Breast epithelium (tissue), 3 donors: ENCODE measurements at regions not wholly inside any gene's neighbourhood (a gene's known extent, or its start where the extent isn't known, plus 50 kb on each side); places are given as distances from the start of the nearest gene placed in this dataset.

Experiments used
- POLR2A ChIP-seq: fragments of 450-650 bp; IDR thresholded peaks from one replicate; pipeline ENCODE4 v1.6.1; 2016; ENCODE audit warnings: antibody characterized with exemption, mild to moderate bottlenecking, moderate library complexity
- POLR2AphosphoS5 ChIP-seq, 3 donors: sonication (generic); formaldehyde crosslinking; IDR thresholded peaks; one replicate each; pipeline ENCODE4 v1.6.1; 2017; ENCODE audit warnings: antibody characterized with exemption in 3 of 3
- TF ChIP-seq, protein P1 (sequence below), 3 donors: fragments of 450-650 bp; IDR thresholded peaks; one replicate each; pipeline ENCODE4 v1.5.1; 2016 to 2017; ENCODE audit warnings: antibody characterized with exemption in 3 of 3, mild to moderate bottlenecking in 3 of 3, moderate library complexity in 3 of 3

DNA sequence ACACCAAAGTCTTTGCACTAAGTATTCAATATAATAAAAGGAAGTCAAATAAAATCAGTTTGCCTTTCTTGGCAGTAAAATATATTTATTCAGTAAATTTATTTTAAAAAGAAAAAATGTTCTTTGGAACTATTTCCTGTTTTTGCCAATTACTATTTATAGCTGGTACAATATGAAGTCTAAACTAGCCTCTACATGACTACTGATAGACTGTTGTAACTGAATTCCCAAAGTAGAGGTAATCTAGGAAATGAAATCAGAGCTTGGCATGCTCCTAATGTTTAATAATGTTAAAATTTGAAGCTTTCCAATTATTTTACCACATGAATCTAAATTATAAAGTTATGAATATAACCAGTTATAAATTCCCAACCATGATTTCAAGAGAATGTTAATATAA is 385.5 kb downstream of the SEMA3D start:
- TF ChIP-seq, protein P1, sequence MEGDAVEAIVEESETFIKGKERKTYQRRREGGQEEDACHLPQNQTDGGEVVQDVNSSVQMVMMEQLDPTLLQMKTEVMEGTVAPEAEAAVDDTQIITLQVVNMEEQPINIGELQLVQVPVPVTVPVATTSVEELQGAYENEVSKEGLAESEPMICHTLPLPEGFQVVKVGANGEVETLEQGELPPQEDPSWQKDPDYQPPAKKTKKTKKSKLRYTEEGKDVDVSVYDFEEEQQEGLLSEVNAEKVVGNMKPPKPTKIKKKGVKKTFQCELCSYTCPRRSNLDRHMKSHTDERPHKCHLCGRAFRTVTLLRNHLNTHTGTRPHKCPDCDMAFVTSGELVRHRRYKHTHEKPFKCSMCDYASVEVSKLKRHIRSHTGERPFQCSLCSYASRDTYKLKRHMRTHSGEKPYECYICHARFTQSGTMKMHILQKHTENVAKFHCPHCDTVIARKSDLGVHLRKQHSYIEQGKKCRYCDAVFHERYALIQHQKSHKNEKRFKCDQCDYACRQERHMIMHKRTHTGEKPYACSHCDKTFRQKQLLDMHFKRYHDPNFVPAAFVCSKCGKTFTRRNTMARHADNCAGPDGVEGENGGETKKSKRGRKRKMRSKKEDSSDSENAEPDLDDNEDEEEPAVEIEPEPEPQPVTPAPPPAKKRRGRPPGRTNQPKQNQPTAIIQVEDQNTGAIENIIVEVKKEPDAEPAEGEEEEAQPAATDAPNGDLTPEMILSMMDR (IDR thresholded peaks at IDR 0.05) = no peak
- no peak for TF ChIP-seq POLR2A
- no peak for TF ChIP-seq POLR2AphosphoS5 (IDR thresholded peaks at IDR 0.05)
